NCI-H2196 (cell line): ENCODE measurements at regions not wholly inside any gene's neighbourhood (a gene's known extent, or its start where the extent isn't known, plus 50 kb on each side); places are given as distances from the start of the nearest gene placed in this dataset.

Experiments used
- DNase-seq: peaks from one replicate; lab custom pipeline; 2025; ENCODE audit not compliant: unreplicated experiment; lab: John Stamatoyannopoulos, UW

DNA sequence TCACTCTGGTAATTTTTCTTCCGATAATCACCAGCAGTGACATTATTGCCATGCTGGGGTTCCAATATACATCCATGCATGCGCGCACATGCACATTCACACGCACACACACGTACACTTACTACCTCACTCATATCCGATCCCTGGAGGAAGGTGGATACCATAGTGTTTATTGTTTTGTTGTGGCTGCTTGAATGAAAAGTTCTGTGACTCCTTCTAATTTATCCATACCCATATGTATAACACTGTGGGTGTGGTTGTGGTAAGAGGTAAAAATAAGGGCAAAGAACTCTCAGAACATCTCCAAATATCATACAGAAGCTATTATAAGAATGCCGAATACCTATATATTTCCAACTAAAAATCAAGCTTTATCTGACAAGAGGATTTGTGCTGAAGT lies 407.8 kb upstream of the PODXL start:
- DNase-seq, result no peak

DNA sequence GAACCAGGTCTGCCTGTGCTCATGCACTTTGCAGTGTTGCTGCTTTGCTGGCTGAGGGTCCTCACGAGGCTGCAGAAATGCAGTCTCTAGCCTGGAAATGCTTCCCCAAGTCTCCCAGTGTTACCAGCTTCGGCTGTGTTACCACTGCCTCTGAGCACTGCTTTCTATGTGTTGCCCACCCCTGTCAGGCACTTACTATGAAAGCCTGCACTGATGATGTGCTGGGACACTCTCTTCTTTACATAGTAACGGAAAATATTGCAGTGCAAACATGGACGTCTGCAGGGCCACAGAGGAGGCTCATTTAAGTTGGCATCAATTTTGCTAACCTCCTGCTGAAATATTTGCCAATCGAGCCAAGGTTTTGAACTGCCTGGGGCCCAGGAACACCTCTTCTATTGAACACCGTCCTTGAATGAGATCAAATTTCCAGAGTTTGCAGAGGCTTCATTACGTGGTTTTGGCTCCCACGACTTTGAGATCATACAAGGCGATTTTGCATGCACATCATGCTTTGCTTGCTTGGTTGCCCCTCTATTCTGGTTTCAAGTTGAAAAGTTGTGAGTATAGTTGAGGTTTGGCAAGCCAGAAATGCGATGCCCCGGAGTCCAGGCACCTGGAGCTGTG lies 404.7 kb upstream of the PODXL start:
- no peak for DNase-seq

DNA sequence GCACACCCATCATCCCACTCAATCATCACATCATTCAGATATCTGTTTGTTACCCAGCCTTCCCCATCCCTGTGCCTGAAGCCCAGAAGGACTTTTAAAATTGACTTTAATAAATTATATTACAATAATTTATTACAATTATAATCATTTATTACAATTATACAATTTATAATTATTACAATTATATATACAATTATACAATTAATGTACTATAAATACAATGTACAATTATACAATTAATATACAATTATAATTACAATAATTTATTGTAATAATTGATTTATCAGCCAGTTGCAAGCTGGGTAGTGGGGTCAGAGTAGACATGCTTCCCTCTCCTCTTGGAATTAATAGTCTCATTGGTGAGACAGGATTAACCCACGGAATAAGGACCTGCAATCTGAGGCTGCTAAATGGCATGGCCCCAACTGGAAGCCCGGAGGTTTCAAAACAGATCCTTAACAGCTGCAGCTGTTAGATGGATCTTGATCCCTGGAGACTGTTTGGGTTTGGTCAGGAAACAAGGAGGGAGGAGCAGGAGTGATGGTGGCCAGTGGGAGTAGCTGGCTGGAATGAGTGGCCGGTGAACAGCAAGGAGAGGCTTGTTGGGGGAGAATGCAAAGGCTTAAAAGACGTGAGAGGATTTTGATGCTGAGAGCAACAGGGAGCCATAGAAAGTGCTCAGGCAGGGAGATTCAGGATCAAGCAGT lies 402.8 kb upstream of the PODXL start:
- DNase-seq, result no peak

DNA sequence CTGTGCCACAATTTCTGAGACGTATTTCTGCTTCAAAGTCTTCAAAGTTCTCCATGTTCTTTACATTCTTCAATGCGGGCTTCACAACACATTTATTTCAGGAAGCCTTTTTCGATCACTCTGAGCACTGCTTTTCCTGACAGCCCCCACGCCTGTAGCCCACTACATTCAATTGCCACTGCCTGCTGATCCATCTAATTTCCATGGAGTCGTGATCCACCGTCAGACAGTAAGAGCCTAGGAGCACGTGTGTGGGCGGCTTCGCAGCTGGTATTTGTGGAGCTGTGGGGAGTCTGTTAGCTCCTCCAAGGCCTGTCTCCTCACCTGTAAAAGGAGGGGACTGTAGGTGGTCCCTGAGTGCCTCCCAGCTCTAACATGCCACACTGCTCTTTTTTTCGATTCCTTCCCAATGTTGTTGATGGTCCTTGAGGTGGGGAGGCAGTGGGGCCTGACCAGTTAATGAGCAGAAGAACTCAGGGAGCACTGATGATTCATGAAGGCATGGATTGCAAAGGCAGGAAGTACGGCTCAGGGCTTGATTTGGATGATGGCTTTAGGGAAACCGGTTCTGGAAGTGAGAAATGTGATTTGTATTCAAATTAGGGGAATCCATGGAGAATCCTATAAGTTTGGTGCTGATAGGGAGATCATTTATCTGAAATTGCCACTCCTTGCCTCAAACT lies 401.1 kb upstream of the PODXL start:
- DNase-seq, result no peak

DNA sequence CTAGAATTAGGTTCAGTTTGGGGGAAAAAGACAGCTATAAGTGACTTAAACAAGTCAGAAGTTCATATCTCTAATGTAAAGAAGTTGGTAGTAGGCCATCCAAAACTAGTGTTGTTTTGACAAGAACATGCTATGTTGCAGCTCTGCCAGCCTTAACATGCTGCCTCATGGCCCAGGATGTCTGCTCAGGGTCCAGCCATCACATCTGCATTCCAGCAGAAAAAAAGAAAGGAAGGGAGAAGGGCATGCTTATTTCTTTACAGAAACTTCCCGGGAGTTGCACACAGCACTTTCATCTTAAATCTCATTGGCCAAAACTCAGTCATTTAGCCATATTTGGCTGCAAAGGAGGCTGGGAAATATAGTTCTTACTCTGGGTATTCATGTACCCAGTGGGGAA lies 400.4 kb upstream of the PODXL start:
- no peak for DNase-seq

DNA sequence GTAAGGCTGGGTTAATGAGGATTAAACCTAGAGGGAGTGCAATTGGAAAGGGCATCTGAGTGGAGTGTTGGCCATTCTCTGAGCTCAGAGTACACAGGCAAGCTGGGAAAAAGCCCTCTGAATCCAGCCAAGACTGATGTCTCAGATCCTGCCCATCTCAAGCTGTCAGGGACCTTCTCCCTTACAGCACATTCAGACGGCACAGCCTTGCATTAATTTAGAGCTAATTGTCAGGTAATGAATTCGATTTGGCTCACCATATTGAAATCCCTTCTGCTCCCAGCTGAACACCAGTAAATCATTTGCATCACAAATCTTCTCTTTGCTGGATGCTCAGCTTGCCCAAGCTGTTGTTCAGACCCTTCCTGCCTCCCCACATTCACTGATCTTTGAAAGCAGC lies 399.3 kb upstream of the PODXL start:
- no peak for DNase-seq

DNA sequence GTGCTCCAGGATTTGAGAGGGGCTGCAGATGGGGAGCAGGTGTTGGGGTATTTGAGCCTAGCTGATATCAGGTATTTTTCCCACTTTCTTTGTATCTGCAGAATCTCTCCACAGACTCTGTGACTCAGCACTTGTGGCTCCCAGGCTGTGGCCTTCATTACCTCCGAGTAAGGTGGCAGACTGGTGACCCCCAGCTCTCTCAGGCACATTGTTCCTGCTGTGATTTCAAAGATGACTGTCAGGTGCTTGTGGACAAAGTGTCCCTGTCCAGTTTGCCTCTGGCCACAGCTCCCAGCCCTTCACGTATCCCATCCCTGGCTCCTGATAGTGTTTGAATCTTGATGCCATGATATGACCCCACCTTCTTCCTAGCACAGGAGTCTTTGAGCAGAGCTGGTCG lies 396.8 kb upstream of the PODXL start:
- no peak for DNase-seq

DNA sequence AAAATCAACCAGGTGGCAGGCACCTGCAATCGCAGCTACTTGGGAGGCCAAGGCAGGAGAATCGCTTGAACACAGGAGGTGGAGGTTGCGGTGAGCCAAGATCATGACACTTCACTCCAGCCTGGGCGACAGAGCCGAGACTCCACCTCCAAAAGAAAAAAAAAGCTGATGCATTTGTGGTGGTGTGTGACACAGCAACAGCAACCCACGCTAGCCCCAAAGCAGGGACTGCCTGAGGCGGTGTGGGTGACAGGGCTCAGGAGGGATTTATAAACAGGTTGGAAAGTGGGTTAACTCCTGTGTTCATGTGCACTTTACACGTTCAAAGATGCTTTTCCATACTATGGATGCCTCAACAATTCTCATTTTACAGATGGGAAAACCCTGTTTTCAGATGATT lies 395.9 kb upstream of the PODXL start:
- no peak for DNase-seq

DNA sequence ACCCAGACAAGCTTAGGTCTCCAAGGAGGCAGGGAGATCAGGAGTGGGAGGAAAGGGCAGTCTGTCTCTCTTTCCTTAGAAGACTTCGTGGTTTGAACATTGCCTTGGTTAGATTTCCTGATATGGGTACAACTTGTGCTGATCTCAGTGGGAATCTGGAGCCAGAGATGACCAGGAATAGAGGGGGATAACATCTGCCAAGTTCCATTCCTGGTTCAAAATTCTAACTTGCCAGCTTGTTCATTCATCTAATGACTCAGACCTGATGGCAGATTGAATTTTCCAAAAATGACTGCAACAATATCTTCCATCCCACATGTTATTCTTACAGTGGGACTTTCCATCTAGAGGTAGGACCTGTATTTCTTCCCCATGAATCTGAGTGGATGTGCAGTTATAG lies 394.3 kb upstream of the PODXL start:
- DNase-seq, result no peak

DNA sequence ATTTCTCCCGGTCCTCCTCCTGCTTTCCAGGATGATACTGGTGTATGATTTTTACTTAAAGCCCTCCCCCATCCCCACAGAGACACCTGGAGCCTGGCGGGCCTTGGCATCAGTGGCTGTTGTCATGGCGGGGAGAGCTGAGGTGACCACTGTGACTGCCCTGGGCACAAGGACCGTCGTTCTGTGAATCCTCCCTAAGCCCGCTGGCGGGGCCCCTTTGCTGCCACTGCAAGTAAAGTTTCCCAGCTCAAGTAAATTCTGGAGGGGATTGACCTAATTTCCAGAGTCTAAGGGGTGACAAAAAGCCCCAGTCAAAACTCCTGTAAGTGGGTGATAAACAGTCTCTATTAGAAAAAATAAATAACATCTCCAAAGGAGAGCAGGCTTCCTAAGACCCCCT lies 393.2 kb upstream of the PODXL start:
- DNase-seq, result no peak

DNA sequence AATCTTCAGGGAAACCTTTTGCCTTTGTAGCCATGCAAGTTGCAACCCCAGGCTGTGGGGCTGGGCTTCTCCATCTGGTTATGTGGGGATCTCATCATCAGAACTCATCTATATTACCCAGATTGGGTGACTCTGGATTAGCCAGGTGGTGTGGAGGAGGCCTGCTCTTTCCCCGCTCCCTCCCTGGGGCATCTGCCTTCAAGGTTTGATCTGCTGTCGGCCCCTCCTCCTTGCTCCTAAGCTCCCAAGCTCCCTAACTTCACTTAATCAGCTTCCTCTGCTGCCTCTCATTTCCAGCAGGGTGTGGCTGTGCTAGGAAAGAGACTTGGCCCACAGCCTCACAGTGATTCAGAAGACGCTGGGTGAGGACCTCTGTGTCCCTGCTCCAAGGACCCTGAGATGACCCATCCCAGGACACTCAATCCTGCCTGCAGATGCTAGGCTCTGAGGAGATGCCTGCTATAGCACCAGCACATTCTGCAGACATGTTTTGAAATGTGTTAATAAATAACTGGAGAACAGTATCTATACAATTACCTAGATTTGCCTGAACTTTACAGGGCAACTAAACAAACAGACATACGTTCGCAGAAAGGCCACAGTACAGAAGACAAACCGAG lies 392.1 kb upstream of the PODXL start:
- DNase-seq, result no peak

DNA sequence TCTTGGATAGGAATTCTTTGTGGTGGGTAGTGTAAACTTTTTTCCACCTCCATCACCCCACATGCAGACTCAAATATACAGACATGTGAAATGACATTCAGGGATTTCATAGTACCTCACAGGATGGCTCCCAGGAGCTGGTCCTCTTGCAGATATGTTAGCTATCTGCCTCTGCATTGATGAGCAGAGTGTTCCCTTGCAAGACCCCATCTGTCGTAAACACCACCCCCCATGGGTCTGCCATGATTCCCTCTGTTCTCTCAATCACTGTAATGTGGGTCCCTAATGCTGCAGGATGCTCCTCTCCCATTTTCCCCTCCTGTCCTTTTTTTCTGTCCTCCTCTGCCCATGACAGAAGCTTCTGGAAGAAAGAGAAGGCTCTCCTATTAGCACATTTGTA lies 391.2 kb upstream of the PODXL start:
- no peak for DNase-seq

DNA sequence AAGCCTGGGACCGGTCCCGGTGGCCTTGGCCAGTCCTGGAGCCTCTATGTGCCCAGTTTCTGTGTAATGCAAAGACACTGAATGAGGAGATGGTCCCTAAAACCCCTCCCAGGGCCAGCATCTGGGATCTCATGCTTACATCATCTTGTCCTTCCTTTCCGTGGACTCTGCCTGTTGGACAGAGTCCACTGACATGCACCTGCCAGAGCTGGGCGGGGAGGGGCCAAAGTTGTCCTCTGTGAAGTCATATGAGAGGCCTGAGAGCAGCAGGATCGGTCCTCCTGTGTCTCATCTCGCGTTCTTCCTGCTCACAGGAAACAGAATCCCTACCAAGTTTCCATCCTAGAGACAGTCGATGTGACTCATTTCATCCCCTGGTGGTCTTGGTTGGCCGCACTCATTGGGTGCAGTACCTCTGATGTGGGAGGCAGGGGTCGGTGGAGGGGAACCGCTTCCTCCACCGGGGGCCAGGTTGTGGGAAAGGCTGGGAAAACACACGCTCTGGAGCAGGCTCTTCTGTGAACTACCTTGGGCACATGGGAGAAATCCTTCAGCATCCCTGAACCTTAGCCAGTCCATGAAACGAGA lies 389.6 kb upstream of the PODXL start:
- DNase-seq, result no peak

DNA sequence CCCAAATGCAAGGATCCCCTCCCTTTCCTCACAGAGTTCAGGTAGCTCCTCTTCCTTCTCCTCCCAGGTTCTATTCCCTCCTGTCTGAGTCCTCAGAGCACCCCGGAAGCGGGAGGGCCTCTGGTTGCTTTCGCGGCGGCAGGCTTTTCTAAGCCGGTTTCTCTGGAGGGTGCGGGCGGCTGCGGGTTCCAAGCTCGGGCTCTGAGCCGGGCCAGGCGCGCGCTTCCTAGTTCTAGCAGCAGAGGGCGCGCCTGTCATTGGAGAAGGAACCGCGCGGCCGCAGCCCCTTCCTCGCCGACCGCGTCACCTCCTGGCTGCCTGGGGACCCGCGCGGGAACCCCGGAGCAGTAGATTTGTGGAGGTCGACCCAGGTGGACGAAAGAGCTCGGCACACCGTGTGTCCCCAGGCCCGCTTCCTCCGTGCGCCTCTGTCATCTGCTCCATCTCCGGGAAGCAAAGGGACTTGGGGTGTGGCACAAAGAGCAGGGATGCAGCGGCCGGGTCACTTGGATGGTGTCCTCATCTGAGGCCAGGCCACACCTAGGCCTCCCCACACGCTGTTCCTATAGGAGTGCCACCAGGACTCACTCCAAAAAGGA lies 389.0 kb upstream of the PODXL start:
- peak; percentile 80 for DNase-seq

DNA sequence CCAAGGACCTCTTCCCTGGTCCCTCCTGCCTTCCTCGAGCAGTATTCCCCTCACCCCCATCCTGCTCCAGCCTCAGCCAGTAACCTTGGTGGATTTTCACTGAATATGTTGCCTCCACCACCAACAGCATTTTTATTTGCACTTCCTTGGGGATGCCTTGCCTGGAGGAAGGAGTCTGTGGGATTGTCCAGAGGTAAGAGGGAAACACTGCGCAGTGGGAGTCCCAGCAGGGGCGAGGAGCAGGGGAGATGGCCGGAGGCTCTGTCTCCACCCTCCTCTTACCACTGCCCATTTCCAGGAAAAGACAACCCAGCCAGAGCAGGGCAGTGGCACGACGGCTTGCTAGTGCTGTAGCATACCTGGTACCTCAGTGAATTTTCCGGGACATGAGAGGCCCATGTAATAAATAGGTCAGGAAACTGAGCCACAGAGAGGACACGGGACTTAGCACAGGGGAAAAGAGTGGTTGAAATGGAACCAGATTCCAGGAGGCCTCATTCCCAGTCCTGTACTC lies 388.2 kb upstream of the PODXL start:
- DNase-seq, result no peak

DNA sequence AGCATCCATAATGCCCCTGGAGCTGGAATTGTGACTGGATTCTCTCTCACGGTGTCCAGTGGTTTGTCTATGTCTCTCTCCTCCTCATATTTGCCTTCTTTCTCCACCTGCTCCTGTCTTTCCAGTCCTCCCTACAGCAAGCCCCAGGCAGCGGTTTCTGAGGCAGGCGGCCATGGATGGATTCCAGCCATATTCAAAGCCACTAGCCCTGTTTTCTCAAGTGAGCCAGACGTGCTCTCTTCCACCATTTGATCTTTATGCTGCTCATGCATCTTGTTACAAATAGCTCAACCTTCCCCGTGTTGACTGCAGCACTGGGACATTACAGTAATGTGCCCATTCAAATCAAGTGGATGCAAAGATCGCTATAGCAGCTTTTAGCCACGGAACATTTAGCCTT lies 387.2 kb upstream of the PODXL start:
- DNase-seq, result no peak

DNA sequence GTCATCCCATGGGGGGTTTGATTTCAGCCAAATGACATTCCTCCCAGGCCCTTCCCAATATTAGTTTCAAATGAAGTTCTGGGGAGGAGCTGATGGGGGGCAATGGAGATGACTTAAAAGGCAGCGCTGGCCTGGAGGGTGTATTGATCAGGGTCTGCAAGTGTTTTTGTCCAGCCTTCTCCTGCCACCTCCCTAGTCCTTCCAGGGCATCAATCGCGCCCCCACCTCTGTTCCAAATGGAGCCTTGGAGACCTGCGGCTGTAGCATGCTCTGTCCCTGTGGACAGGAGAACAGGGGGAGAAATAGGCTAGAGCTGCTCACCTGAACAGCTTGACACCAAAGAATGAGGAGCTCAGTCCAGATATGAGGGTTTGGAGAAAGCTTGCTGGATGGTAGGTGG lies 386.8 kb upstream of the PODXL start:
- DNase-seq, result no peak

DNA sequence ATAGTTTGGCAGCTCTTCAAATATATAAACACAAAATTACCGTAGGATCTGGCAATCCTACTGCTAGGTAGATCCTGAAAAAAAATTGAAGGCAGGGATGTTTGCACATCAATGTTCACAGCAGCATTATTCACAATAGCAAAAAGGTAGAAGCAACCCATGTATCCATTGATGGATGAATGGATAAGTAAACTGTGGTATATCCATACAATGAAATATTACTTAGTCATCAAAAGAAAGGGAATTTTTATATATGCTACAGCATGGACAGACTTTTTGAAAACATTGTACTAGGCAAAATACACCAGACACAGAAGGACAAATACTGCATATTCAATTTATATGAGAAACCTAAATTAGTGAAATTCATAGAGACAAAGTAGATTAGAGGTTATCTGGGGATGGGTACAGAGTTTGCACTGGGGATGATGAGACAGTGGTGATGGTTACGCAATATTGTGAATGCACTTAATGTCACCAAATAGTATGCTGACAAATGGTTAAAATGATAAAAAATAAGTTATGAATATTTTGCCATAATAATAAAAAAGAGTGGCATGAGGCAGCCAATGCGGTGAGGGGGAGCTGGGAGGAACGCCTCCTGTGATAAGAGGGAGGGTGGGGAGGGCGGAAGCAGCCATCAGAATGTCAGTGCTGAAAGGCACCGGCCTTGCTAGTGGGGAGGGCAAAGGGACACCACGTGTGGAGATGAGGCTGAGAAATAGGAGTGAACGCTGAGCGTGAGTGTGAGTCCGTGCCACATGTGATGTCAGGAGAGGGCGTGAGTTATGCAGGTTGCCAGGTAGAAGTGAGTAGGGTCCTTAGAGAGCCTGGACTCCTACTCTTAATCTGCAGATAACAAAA lies 386.1 kb upstream of the PODXL start:
- DNase-seq, result no peak

DNA sequence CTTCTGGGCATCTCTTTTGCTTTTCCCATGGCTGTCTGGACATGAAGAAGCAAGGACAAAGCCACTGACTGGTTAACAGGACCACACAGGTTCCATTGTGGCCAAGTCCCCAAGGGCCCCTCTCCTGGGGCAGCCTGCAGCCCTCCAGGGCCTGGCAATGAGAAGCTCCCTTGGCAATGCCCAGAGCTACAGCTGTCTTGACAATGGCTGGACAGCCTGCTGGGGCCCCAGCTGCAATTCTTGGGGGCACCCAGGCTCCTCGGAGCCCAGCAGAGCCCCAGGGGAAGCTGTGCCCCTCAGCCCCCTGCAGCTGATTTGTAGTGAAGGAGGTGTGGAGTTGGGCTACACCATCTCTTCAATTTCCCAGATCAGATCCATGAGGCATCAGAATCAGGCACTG lies 384.9 kb upstream of the PODXL start:
- DNase-seq, result no peak

DNA sequence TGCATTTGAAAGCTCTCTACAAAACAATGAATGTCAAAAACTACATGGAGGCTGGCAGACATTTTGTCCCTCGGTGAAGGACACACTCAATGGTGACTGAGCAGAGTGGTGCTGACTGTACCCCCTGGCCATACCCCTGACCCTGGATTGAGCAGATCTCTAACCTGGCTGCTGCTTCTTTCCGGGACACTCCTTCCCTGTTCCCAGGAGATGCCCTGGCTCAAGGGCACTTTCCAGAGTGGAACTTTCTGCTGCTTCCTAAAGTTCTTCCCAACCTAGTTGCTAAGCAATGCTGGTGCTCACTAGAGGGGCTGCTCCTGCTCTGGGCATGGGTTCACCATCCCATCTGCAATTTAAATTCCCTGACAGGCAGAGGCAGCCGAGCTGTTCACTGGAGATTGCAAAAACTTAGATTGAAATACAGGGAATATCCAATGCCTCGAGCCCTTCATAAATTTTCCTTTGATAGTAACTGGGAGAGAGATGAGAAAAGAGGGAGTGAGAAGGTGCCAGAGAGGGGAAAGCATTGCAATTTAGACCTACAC lies 384.3 kb upstream of the PODXL start:
- DNase-seq, result no peak
